GM23338 (cell line): ENCODE measurements at regions not wholly inside any gene's neighbourhood (a gene's known extent, or its start where the extent isn't known, plus 50 kb on each side); places are given as distances from the start of the nearest gene placed in this dataset.

Source experiments
- ATAC-seq: fragments of 200-7000 bp; cut with Tn5 transposase; 3 replicates; pipeline ENCODE4 v1.9.1; 2020
- DNase-seq: peaks from one replicate; pipeline ENCODE4 v3.0.0-alpha.2; 2015; ENCODE audit warnings: low spot score
- H2AFZ ChIP-seq: fragments of 200-600 bp; sonication (generic); 2 replicates; pipeline ENCODE4 v1.8.0; 2016; ENCODE audit warnings: antibody characterized with exemption, mild to moderate bottlenecking, moderate library complexity
- H3F3A ChIP-seq: fragments of 200-600 bp; sonication (generic); replicated peaks from 2 replicates; pipeline ENCODE4 v1.8.0; 2017; ENCODE audit warnings: antibody characterized with exemption, mixed run types, low read depth
- H3K27ac ChIP-seq: fragments of 200-600 bp; sonication (generic); 2 replicates; pipeline ENCODE4 v1.6.1; 2016; ENCODE audit warnings: low read depth
- H3K27me3 ChIP-seq: fragments of 200-600 bp; sonication (generic); 2 replicates; pipeline ENCODE4 v1.8.0; 2016; ENCODE audit warnings: mild to moderate bottlenecking, mixed run types, moderate library complexity; ENCODE audit not compliant: insufficient read depth
- H3K36me3 ChIP-seq: fragments of 200-600 bp; sonication (generic); 2 replicates; pipeline ENCODE4 v1.8.0; 2016; ENCODE audit warnings: mild to moderate bottlenecking; ENCODE audit not compliant: insufficient read depth
- H3K4me1 ChIP-seq: fragments of 200-600 bp; sonication (generic); 2 replicates; pipeline ENCODE4 v1.8.0; 2016; ENCODE audit warnings: mild to moderate bottlenecking, moderate library complexity; ENCODE audit not compliant: insufficient read depth
- H3K4me2 ChIP-seq: fragments of 200-600 bp; sonication (generic); 2 replicates; pipeline ENCODE4 v1.7.1; 2017; ENCODE audit warnings: mixed run types
- H3K4me3 ChIP-seq: fragments of 200-600 bp; sonication (generic); 2 replicates; pipeline ENCODE4 v1.6.1; 2016; ENCODE audit warnings: mixed run types
- H3K79me2 ChIP-seq: fragments of 200-600 bp; sonication (generic); replicated peaks from 2 replicates; pipeline ENCODE4 v1.8.0; 2017; ENCODE audit warnings: mild to moderate bottlenecking; ENCODE audit not compliant: insufficient read depth
- H3K9me2 ChIP-seq: fragments of 200-600 bp; sonication (generic); 2 replicates; pipeline ENCODE4 v1.8.0; 2017; ENCODE audit not compliant: insufficient read depth
- H4K20me1 ChIP-seq: fragments of 200-600 bp; sonication (generic); replicated peaks from 2 replicates; pipeline ENCODE4 v1.8.0; 2017; ENCODE audit warnings: mild to moderate bottlenecking; ENCODE audit not compliant: insufficient read depth
- H3K27ac Mint-ChIP-seq: 2 replicates; pipeline ENCODE4 v1.8.0; 2020; ENCODE audit warnings: inconsistent platforms, mild to moderate bottlenecking, moderate library complexity, mixed read lengths
- H3K27me3 Mint-ChIP-seq: 3 replicates; pipeline ENCODE4 v1.8.0; 2022; ENCODE audit warnings: low read depth, mild to moderate bottlenecking, moderate library complexity, mixed read lengths, inconsistent platforms; ENCODE audit not compliant: insufficient read depth, poor library complexity
- H3K36me3 Mint-ChIP-seq: 3 replicates; pipeline ENCODE4 v1.8.0; 2021; ENCODE audit warnings: low read depth, mild to moderate bottlenecking, inconsistent platforms, moderate library complexity, mixed read lengths
- H3K4me1 Mint-ChIP-seq: 3 replicates; pipeline ENCODE4 v1.8.0; 2020; ENCODE audit warnings: mild to moderate bottlenecking, inconsistent platforms, mixed read lengths
- H3K4me3 Mint-ChIP-seq: 3 replicates; pipeline ENCODE4 v1.8.0; 2021; ENCODE audit warnings: moderate library complexity, mild to moderate bottlenecking, inconsistent platforms, mixed read lengths
- H3K9me3 Mint-ChIP-seq: 3 replicates; pipeline ENCODE4 v1.8.0; 2020; ENCODE audit warnings: moderate library complexity, mild to moderate bottlenecking, inconsistent platforms, mixed read lengths
- CREB1 ChIP-seq: fragments of 250-450 bp; sonication (Bioruptor Pico); IDR thresholded peaks from 2 replicates; pipeline ENCODE4 v1.5.0; 2020; ENCODE audit warnings: low read depth, mild to moderate bottlenecking, moderate library complexity
- EZH2 ChIP-seq: fragments of 200-600 bp; sonication (generic); IDR thresholded peaks from one replicate; pipeline ENCODE4 v1.8.0; 2017; ENCODE audit warnings: antibody characterized with exemption, mild to moderate bottlenecking, low read depth; ENCODE audit not compliant: unreplicated experiment
- EZH2phosphoT487 ChIP-seq: fragments of 200-600 bp; sonication (generic); IDR thresholded peaks from one replicate; pipeline ENCODE4 v1.8.1; 2018; ENCODE audit warnings: antibody characterized with exemption; ENCODE audit not compliant: unreplicated experiment
- POLR2AphosphoS5 ChIP-seq: IDR thresholded peaks from 2 replicates; pipeline ENCODE4 v1.6.1; 2016; ENCODE audit warnings: antibody characterized with exemption, low read depth
- STAT1 ChIP-seq: IDR thresholded peaks from one replicate; pipeline ENCODE4 v1.6.1; 2016; ENCODE audit warnings: antibody characterized with exemption; ENCODE audit not compliant: unreplicated experiment
- ZNF331 ChIP-seq: fragments of 250-450 bp; sonication (Bioruptor Pico); IDR thresholded peaks from 2 replicates; pipeline ENCODE4 v1.5.0; 2020; ENCODE audit warnings: low read depth, mild to moderate bottlenecking, moderate library complexity
- ZNF462 ChIP-seq: fragments of 250-450 bp; sonication (Bioruptor Pico); IDR thresholded peaks from 2 replicates; pipeline ENCODE4 v1.5.0; 2020; ENCODE audit warnings: mild to moderate bottlenecking, moderate library complexity
- TF ChIP-seq, protein P1 (sequence below): IDR thresholded peaks from one replicate; pipeline ENCODE4 v1.6.1; 2018; ENCODE audit warnings: antibody characterized with exemption; ENCODE audit not compliant: unreplicated experiment
- TF ChIP-seq, protein P2 (sequence below): IDR thresholded peaks from 2 replicates; pipeline ENCODE4 v1.6.1; 2016; ENCODE audit warnings: antibody characterized with exemption

- H3K36me3 Mint-ChIP-seq: no peaks in the 10 kb centered on the region
- H3K9me2 ChIP-seq: no peaks in the 10 kb centered on the region
- DNase-seq (no peak), ATAC-seq (no peak)
- H3F3A ChIP-seq: no peaks in the 10 kb centered on the region
- H3K9me3 Mint-ChIP-seq: peaks cover 32% of the 10 kb centered on the region
- no peaks in the 10 kb centered on the region for H4K20me1 ChIP-seq
- H3K79me2 ChIP-seq: no peaks in the 10 kb centered on the region
- H3K27me3 Mint-ChIP-seq: no peaks in the 10 kb centered on the region
- no peaks in the 10 kb centered on the region for H3K4me1 ChIP-seq
- H3K4me2 ChIP-seq: no peak overlapping the region
- H3K4me1 Mint-ChIP-seq: no peaks in the 10 kb centered on the region; the same call in 2 of the 3 replicates
- TF ChIP-seq ZNF331: no peak
- no peak for TF ChIP-seq STAT1
- TF ChIP-seq, protein P1, sequence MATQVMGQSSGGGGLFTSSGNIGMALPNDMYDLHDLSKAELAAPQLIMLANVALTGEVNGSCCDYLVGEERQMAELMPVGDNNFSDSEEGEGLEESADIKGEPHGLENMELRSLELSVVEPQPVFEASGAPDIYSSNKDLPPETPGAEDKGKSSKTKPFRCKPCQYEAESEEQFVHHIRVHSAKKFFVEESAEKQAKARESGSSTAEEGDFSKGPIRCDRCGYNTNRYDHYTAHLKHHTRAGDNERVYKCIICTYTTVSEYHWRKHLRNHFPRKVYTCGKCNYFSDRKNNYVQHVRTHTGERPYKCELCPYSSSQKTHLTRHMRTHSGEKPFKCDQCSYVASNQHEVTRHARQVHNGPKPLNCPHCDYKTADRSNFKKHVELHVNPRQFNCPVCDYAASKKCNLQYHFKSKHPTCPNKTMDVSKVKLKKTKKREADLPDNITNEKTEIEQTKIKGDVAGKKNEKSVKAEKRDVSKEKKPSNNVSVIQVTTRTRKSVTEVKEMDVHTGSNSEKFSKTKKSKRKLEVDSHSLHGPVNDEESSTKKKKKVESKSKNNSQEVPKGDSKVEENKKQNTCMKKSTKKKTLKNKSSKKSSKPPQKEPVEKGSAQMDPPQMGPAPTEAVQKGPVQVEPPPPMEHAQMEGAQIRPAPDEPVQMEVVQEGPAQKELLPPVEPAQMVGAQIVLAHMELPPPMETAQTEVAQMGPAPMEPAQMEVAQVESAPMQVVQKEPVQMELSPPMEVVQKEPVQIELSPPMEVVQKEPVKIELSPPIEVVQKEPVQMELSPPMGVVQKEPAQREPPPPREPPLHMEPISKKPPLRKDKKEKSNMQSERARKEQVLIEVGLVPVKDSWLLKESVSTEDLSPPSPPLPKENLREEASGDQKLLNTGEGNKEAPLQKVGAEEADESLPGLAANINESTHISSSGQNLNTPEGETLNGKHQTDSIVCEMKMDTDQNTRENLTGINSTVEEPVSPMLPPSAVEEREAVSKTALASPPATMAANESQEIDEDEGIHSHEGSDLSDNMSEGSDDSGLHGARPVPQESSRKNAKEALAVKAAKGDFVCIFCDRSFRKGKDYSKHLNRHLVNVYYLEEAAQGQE: no peak
- TF ChIP-seq, protein P2, sequence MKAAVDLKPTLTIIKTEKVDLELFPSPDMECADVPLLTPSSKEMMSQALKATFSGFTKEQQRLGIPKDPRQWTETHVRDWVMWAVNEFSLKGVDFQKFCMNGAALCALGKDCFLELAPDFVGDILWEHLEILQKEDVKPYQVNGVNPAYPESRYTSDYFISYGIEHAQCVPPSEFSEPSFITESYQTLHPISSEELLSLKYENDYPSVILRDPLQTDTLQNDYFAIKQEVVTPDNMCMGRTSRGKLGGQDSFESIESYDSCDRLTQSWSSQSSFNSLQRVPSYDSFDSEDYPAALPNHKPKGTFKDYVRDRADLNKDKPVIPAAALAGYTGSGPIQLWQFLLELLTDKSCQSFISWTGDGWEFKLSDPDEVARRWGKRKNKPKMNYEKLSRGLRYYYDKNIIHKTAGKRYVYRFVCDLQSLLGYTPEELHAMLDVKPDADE: no peak
- no peak for TF ChIP-seq POLR2AphosphoS5
- no peak for TF ChIP-seq EZH2
- no peak for TF ChIP-seq CREB1 (CRISPR knock-in tag)
- no peak for TF ChIP-seq ZNF462 (CRISPR knock-in tag)
- no peak for TF ChIP-seq EZH2phosphoT487
- no peaks in the 10 kb centered on the region for H3K27me3 ChIP-seq
- no peak overlapping the region for H3K27ac Mint-ChIP-seq
- H3K4me3 Mint-ChIP-seq: no peak overlapping the region
- no peaks in the 10 kb centered on the region for H3K36me3 ChIP-seq
- H2AFZ ChIP-seq: no peak overlapping the region
- no peak overlapping the region for H3K4me3 ChIP-seq
- H3K27ac ChIP-seq: no peak overlapping the region
Measured at GRCh38 chr1:30292451-30292850, 430.9 kb downstream of the MATN1 start.
